ENCODE measurements at regions not wholly inside any gene's neighbourhood (a gene's known extent, or its start where the extent isn't known, plus 50 kb on each side); places are given as distances from the start of the nearest gene placed in this dataset.

DNA sequence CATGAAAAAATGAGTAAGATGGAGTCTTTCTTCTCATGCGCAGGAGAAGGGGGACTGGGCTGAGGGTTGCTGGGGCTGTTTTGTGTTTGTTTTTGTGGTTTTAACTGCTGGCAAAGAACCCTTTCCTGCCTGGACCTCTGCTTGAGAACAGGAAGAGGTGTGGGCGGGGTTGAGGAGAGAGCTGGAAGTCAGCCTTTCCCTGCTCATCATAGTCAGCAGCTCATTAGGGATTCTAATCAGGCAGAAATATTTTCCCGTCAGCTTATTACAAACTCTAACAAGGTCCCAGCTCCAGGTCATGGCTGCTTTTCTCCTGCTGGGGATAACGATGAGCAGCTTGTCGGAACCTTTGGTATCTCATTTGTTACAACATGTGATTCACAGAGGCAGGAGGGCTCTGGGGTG lies 185.0 kb upstream of the NRXN3 start:
- H3K9me3 ChIP-seq = no peaks in the 10 kb centered on the region
- no peaks in the 10 kb centered on the region for H3K4me1 ChIP-seq
- H3K4me3 ChIP-seq (ENCODE audit: low read depth, low read length) = no peak overlapping the region
- H3K27me3 ChIP-seq = no peaks in the 10 kb centered on the region
- TF ChIP-seq, protein P1, sequence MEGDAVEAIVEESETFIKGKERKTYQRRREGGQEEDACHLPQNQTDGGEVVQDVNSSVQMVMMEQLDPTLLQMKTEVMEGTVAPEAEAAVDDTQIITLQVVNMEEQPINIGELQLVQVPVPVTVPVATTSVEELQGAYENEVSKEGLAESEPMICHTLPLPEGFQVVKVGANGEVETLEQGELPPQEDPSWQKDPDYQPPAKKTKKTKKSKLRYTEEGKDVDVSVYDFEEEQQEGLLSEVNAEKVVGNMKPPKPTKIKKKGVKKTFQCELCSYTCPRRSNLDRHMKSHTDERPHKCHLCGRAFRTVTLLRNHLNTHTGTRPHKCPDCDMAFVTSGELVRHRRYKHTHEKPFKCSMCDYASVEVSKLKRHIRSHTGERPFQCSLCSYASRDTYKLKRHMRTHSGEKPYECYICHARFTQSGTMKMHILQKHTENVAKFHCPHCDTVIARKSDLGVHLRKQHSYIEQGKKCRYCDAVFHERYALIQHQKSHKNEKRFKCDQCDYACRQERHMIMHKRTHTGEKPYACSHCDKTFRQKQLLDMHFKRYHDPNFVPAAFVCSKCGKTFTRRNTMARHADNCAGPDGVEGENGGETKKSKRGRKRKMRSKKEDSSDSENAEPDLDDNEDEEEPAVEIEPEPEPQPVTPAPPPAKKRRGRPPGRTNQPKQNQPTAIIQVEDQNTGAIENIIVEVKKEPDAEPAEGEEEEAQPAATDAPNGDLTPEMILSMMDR (IDR thresholded peaks at IDR 0.05; ENCODE audit: low read depth, low read length) = no peak
- no peak for DNase-seq
- no peaks in the 10 kb centered on the region for H3K36me3 ChIP-seq

DNA sequence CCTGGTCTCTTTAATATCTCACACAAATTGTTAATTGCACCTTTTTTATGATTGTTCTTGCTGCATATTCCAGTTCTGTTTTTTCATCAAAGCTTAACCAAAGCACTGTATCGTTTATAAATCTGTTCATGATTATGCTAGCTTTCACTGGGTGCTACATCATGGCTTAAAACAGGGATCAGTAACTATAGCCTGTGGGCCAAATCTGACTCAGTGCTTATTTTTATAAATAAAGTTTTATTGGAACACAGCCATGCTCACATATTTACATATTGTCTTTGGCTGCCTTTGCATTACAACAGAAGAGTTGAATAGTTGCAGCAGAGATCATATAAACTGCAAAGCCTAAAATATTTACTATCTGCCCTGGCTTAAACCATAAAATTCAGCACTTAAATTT lies 183.4 kb upstream of the NRXN3 start:
- DNase-seq = no peak
- Histone ChIP-seq H3K36me3 (no peaks in the 10 kb centered on the region), H3K4me1 (no peaks in the 10 kb centered on the region), H3K4me3 (ENCODE audit: low read depth, low read length) (no peak overlapping the region), H3K27me3 (no peaks in the 10 kb centered on the region), H3K9me3 (no peaks in the 10 kb centered on the region)
- TF ChIP-seq, protein P1 (IDR thresholded peaks at IDR 0.05; ENCODE audit: low read depth, low read length) = no peak

DNA sequence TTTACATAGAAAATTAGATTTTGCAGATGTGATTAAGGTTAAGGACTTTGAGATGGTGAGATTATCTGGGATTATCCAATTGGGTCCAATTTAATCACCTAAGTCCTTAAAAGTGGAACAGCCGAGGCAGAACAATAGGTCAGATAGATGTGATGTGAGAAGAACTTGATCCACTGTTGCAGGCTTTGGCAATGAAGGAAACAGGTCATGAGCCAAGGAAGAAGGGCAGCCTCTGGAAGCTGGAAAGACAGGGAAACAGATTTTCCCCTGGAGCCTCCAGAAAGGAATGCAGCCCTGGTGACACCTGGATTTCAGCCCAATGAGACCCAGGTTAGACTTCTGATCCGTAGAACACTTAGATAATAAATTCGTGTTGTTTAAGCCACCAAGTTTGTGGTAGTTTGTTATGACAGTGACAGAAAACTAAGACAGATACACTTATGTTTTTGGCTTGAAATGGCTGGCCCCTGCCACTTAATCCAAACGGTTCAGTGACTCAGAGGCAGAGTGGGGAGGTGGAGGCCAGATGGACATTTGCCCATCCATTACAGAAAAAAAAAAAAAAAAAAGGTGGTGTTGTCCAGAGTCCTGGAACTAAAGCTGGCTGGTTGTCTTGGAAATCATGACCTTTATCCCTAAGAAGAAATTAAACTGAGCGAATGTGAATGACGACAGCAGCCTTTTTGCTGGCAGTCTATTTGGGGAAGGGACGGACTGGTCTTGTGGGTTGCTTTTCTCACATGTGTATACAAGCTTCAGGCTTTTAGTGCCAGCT lies 181.9 kb upstream of the NRXN3 start:
- Histone ChIP-seq H3K9me3 (no peaks in the 10 kb centered on the region), H3K27me3 (no peaks in the 10 kb centered on the region), H3K4me3 (ENCODE audit: low read depth, low read length) (no peak overlapping the region), H3K4me1 (no peaks in the 10 kb centered on the region), H3K36me3 (no peaks in the 10 kb centered on the region)
- DNase-seq = no peak
- TF ChIP-seq, protein P1 (IDR thresholded peaks at IDR 0.05; ENCODE audit: low read depth, low read length) = no peak

DNA sequence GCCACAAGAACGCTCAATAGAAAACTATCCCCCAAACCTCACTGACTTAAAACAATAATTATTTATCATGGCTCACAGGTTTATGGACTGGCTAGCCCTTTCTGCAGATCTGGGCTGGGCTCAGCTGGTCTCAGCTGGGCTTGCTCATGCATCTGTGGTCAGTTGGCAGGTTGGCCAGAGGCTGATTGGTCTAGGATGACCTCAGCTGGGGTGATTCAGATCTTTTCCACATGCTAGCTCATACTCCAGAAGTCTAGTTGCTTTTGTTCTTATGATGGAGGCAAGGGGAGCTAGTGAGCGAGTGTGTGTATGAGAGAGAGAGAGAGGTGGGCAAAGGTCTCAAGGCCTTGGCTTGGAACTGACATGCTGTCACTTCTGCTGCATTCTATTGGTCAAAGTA lies 181.2 kb upstream of the NRXN3 start:
- H3K36me3 ChIP-seq = no peaks in the 10 kb centered on the region
- no peaks in the 10 kb centered on the region for H3K9me3 ChIP-seq
- H3K4me1 ChIP-seq = no peaks in the 10 kb centered on the region
- no peaks in the 10 kb centered on the region for H3K27me3 ChIP-seq
- DNase-seq = no peak
- no peak overlapping the region for H3K4me3 ChIP-seq (ENCODE audit: low read depth, low read length)
- TF ChIP-seq, protein P1 (IDR thresholded peaks at IDR 0.05; ENCODE audit: low read depth, low read length) = no peak

DNA sequence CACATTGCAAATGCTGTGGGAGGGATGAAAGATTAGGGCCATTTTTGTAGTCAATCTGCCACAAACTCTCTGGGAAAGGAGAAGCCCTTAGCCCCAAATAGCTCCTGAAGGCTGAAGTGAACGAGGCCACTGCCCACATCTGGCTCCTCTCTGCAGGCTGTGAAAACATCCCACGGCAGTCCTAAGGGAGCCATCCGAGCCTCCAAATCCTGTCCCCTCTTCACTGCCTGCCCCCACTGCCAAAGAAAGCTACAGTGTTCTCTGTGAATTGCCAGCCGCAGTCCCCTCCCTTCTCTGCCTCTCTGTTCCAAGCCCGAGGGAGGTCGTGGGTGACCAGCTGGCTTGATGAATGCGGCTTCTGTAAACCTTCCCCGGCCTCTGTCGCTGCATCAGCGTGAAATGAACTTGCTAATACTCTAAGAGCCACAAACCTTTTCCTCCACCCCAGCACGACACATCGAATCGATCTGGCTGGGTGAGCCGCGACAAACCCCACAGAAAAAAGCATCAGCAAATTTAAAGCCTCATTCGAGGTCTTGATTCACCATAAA lies 180.7 kb upstream of the NRXN3 start:
- H3K9me3 ChIP-seq = no peaks in the 10 kb centered on the region
- no peak for DNase-seq
- no peak overlapping the region for H3K4me3 ChIP-seq (ENCODE audit: low read depth, low read length)
- TF ChIP-seq, protein P1 (IDR thresholded peaks at IDR 0.05; ENCODE audit: low read depth, low read length) = no peak
- no peaks in the 10 kb centered on the region for H3K36me3 ChIP-seq
- H3K27me3 ChIP-seq = no peaks in the 10 kb centered on the region
- H3K4me1 ChIP-seq = no peaks in the 10 kb centered on the region

DNA sequence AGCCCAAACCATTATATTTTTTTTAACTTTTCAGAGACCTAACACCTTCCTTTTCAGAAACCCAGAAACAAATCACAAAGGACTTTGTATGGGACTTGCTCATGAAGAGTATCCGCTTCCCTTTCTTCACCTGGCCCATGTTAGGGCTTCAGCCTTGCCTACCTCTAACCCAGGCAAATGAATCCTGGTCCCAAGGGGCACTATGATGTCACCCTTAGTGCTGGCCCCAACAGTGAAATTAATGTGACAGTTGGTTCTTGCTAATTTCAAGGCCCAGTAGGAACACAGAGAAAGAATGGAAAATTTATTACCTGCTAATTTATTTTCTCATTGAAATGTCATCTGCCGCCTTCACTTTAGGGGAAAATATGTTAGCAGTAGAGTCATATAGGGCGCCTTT lies 179.8 kb upstream of the NRXN3 start:
- H3K4me1 ChIP-seq = no peaks in the 10 kb centered on the region
- no peaks in the 10 kb centered on the region for H3K9me3 ChIP-seq
- DNase-seq = no peak
- TF ChIP-seq, protein P1 (IDR thresholded peaks at IDR 0.05; ENCODE audit: low read depth, low read length) = no peak
- no peaks in the 10 kb centered on the region for H3K27me3 ChIP-seq
- H3K4me3 ChIP-seq (ENCODE audit: low read depth, low read length) = no peak overlapping the region
- H3K36me3 ChIP-seq = no peaks in the 10 kb centered on the region
